ENCODE measurements at regions not wholly inside any gene's neighbourhood (a gene's known extent, or its start where the extent isn't known, plus 50 kb on each side); places are given as distances from the start of the nearest gene placed in this dataset.
"Not testable (repeated sequence)": the region's sequence is repeated elsewhere in the genome, so short reads cannot be mapped to it uniquely, and the experiment has no call there.

DNA sequence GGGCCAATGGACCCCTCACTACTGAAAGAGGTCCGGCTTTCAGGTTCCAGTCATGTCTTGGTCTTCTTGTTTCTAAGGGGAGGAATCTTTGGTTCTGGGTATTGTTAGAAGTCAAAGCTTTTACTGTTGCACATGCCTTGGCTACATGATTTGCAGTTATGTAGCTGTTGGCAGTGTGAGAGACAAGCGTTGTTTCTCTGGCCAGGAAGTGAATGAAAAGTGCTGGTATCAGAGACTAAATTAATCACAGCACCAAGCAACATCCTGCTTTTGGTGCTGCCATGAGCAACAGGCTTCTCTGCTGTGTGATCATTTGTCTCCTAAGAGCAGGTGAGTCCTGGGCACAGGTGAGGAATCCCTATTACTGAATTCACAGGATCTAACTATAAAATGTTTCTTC, 100.1 kb upstream of the PRSS3 start:
- Histone ChIP-seq H3K36me3 (ENCODE audit: control insufficient read depth, insufficient read depth, low read length) (no peaks in the 10 kb centered on the region), H3K9me3 (ENCODE audit: control insufficient read depth, insufficient read depth, low read depth, low read length) (no peaks in the 10 kb centered on the region), H3K4me1 (ENCODE audit: control insufficient read depth, insufficient read depth, low read length) (0 out of 2 replicates have a peak, but pooled peaks cover 5% of the 10 kb centered on the region), H3K27ac (ENCODE audit: low read depth, low read length) (no peak overlapping the region), H3K4me3 (ENCODE audit: low read depth, low read length) (no peak overlapping the region), H3K27me3 (ENCODE audit: control insufficient read depth, insufficient read depth, low read length) (no peaks in the 10 kb centered on the region), H3K9ac (ENCODE audit: low read length) (no peak overlapping the region)

DNA sequence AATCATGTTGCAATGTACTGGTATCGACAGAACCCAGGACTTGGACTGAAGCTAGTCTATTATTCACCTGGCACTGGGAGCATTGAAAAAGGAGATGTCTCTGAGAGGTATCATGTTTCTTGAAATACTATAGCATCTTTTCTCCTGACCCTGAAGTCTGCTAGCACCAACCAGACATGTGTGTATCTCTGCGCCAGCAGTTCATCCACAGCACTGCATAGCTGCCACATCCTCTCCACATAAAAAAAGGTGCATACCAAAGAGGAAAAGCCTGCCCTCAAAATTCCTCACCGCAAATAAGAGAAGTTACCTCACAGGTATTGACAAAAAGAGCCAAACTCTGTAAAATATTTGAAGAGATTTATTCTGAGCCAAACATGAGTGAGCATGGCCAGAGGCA, 99.5 kb upstream of the PRSS3 start:
- Histone ChIP-seq H3K27me3 (ENCODE audit: control insufficient read depth, insufficient read depth, low read length) (no peaks in the 10 kb centered on the region), H3K36me3 (ENCODE audit: control insufficient read depth, insufficient read depth, low read length) (no peaks in the 10 kb centered on the region), H3K9me3 (ENCODE audit: control insufficient read depth, insufficient read depth, low read depth, low read length) (no peaks in the 10 kb centered on the region), H3K9ac (ENCODE audit: low read length) (no peak overlapping the region), H3K4me3 (ENCODE audit: low read depth, low read length) (no peak overlapping the region), H3K4me1 (ENCODE audit: control insufficient read depth, insufficient read depth, low read length) (0 out of 2 replicates have a peak, but pooled peaks cover 5% of the 10 kb centered on the region), H3K27ac (ENCODE audit: low read depth, low read length) (no peak overlapping the region)

DNA sequence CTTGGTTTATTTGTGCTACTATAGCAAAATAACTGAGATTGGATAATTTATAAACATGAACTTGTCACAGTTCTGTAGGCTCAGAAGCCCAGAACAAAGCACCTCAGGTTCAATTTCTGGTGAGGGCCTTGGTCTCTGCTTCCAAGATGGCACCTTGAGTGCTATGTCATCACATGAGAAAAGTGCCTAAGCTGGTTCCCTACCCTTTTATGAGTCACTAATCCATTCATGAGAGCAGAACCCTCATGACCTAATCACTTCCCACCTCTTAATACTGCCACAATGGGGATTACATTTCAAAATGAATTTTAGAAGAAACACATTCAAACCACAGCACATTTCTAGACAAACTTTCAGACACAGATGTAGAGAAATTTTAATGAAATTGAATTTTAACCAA, 98.2 kb upstream of the PRSS3 start:
- 0 out of 2 replicates have a peak, but pooled peaks cover 5% of the 10 kb centered on the region for H3K4me1 ChIP-seq (ENCODE audit: control insufficient read depth, insufficient read depth, low read length)
- H3K27ac ChIP-seq (ENCODE audit: low read depth, low read length), result no peak overlapping the region
- no peaks in the 10 kb centered on the region for H3K9me3 ChIP-seq (ENCODE audit: control insufficient read depth, insufficient read depth, low read depth, low read length)
- H3K4me3 ChIP-seq (ENCODE audit: low read depth, low read length), result no peak overlapping the region
- no peaks in the 10 kb centered on the region for H3K27me3 ChIP-seq (ENCODE audit: control insufficient read depth, insufficient read depth, low read length)
- H3K36me3 ChIP-seq (ENCODE audit: control insufficient read depth, insufficient read depth, low read length), result no peaks in the 10 kb centered on the region
- H3K9ac ChIP-seq (ENCODE audit: low read length), result no peak overlapping the region

DNA sequence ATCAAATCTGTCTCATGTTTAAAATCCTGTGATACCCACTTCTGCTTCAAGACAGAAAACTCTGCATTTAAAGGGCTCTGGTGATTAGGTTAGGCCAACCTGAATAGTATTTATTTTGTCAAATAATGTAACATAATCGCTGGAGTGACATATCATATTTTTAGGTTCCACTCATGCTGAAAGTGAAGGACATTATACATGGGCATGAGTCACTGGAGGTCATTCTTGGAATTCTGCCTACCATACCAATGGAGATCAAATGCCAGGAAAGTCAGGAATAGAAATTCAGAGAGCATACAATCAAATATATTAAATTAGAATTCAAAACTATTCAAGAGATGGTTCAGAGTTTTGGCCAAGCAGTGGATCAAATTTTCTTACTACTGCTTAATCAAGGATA, 97.1 kb upstream of the PRSS3 start:
- Histone ChIP-seq H3K4me1 (ENCODE audit: control insufficient read depth, insufficient read depth, low read length) (0 out of 2 replicates have a peak, but pooled peaks cover 5% of the 10 kb centered on the region), H3K27me3 (ENCODE audit: control insufficient read depth, insufficient read depth, low read length) (no peaks in the 10 kb centered on the region), H3K9ac (ENCODE audit: low read length) (no peak overlapping the region), H3K9me3 (ENCODE audit: control insufficient read depth, insufficient read depth, low read depth, low read length) (no peaks in the 10 kb centered on the region), H3K36me3 (ENCODE audit: control insufficient read depth, insufficient read depth, low read length) (no peaks in the 10 kb centered on the region), H3K27ac (ENCODE audit: low read depth, low read length) (no peak overlapping the region), H3K4me3 (ENCODE audit: low read depth, low read length) (no peak overlapping the region)

DNA sequence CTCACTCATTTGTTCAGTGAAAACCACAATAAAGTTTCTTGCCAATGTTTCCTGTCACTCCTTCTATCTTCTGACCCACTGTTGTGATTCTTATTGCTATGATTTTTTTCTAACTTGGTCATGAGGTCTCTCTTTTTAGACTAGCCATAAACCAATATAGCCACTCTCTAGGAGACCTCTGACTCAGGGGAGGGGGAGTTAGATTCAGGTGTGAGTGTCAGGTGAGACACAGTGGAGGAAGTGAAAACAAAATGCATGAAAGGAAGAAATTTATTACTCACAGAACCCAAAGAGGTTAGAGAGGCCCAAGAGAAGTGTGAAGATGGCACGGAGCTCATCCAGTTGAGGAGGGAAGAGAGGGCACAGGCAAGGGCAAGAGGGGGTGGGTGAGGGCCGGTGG, 94.4 kb upstream of the PRSS3 start:
- H3K27ac ChIP-seq (ENCODE audit: low read depth, low read length); H3K36me3 ChIP-seq (ENCODE audit: control insufficient read depth, insufficient read depth, low read length); H3K9me3 ChIP-seq (ENCODE audit: control insufficient read depth, insufficient read depth, low read depth, low read length); H3K9ac ChIP-seq (ENCODE audit: low read length); H3K4me1 ChIP-seq (ENCODE audit: control insufficient read depth, insufficient read depth, low read length); H3K4me3 ChIP-seq (ENCODE audit: low read depth, low read length); H3K27me3 ChIP-seq (ENCODE audit: control insufficient read depth, insufficient read depth, low read length): not testable (repeated sequence)

DNA sequence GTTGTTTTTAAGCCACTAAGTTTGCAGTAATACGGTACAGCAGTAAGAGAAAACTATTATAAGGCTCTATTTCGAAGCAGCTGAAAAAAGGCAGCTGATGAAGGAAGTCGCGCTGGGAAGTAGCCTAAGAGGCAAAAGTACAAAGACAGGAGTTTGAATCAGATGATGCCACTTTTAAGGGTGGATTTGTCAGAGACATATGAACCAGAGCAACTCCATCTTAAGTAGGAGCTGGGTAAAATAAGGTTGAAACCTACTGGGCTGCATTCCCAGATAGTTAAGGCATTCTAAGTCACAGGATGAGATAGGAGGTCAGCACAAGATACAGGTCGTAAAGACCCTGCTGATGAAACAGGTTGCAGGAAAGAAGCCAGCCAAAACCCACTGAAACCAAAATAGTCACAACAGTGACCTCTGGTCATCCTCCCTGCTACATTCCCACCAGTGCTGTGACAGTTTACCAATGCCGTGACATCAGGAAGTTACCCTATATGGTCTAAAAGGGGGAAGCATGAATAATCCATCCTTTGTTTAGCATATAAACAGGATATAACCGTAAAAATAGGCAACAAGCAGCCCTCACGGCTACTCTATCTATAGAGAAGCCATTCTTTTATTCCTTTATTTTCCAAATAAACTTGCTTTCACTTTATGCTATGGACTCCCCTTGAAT, 91.8 kb upstream of the PRSS3 start:
- Histone ChIP-seq H3K36me3 (ENCODE audit: control insufficient read depth, insufficient read depth, low read length) (no peaks in the 10 kb centered on the region), H3K27me3 (ENCODE audit: control insufficient read depth, insufficient read depth, low read length) (no peaks in the 10 kb centered on the region), H3K9me3 (ENCODE audit: control insufficient read depth, insufficient read depth, low read depth, low read length) (peaks cover 4% of the 10 kb centered on the region; the same call in 1 of the 2 replicates), H3K4me3 (ENCODE audit: low read depth, low read length) (no peak overlapping the region), H3K27ac (ENCODE audit: low read depth, low read length) (no peak overlapping the region), H3K9ac (ENCODE audit: low read length) (no peak overlapping the region), H3K4me1 (ENCODE audit: control insufficient read depth, insufficient read depth, low read length) (peaks cover 2% of the 10 kb centered on the region; the same call in 1 of the 2 replicates)

DNA sequence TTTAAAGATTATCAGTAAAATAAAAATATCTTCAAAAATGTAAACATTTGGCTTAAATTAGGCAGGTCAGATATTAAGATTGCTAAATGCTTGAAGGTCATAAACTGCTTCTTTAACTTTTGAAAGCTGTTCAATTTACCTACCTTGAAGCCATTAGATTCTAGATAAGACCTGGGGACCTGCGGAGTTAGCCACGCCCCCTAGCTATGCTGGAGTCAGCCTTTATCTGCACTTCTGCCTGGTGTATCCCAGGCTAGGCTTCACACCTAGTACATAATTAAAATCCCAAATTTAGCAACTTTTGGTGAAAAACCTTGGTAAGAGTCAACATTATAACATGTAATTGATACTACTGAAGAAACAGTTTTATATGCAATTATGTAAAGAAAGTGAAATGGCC, 89.9 kb upstream of the PRSS3 start:
- H3K4me1 ChIP-seq (ENCODE audit: control insufficient read depth, insufficient read depth, low read length); H3K36me3 ChIP-seq (ENCODE audit: control insufficient read depth, insufficient read depth, low read length); H3K27me3 ChIP-seq (ENCODE audit: control insufficient read depth, insufficient read depth, low read length); H3K4me3 ChIP-seq (ENCODE audit: low read depth, low read length); H3K9me3 ChIP-seq (ENCODE audit: control insufficient read depth, insufficient read depth, low read depth, low read length); H3K9ac ChIP-seq (ENCODE audit: low read length); H3K27ac ChIP-seq (ENCODE audit: low read depth, low read length): not testable (repeated sequence)

DNA sequence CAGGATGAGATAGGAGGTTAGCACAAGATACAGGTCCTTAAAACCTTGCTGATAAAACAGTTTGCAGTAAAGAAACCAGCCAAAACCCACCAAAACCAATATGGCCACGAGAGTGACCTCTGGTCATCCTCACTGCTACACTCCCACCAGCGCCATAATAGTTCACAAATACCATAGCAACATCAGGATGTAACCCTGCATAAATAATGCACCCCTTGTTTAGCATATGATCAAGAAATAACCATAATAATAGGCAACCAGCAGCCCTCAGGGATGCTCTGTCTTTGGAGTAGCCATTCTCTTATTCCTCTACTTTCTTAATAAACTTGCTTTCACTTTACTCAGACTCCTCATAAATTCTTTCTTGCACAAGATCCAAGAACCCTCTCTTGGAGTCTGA, 86.9 kb upstream of the PRSS3 start:
- Histone ChIP-seq H3K4me3 (ENCODE audit: low read depth, low read length) (no peak overlapping the region), H3K27ac (ENCODE audit: low read depth, low read length) (no peak overlapping the region), H3K4me1 (ENCODE audit: control insufficient read depth, insufficient read depth, low read length) (peaks cover 3% of the 10 kb centered on the region; the same call in 1 of the 2 replicates), H3K36me3 (ENCODE audit: control insufficient read depth, insufficient read depth, low read length) (no peaks in the 10 kb centered on the region), H3K9me3 (ENCODE audit: control insufficient read depth, insufficient read depth, low read depth, low read length) (peaks cover 4% of the 10 kb centered on the region; the same call in 1 of the 2 replicates), H3K27me3 (ENCODE audit: control insufficient read depth, insufficient read depth, low read length) (no peaks in the 10 kb centered on the region), H3K9ac (ENCODE audit: low read length) (no peak overlapping the region)

DNA sequence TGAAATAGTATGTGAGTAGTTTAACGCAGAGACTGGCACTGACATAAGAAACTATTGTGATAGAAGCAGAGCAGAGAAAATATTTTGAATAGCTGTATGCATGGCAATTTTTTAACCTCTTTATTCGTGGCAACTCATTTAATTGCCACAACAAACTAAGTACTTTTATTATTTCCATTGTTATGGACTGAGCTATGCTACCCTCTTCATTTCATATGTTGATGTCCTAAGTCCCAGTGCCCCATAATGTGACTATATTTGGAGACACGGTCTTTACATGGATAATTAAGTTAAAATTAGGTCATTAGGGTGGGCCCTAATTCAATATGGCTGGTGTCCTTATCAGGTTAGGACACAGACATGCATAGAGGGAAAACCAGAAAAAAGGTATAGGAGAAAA, 86.1 kb upstream of the PRSS3 start:
- no peaks in the 10 kb centered on the region for H3K27me3 ChIP-seq (ENCODE audit: control insufficient read depth, insufficient read depth, low read length)
- peaks cover 4% of the 10 kb centered on the region; the same call in 1 of the 2 replicates for H3K9me3 ChIP-seq (ENCODE audit: control insufficient read depth, insufficient read depth, low read depth, low read length)
- no peaks in the 10 kb centered on the region for H3K36me3 ChIP-seq (ENCODE audit: control insufficient read depth, insufficient read depth, low read length)
- H3K9ac ChIP-seq (ENCODE audit: low read length), result no peak overlapping the region
- no peak overlapping the region for H3K27ac ChIP-seq (ENCODE audit: low read depth, low read length)
- H3K4me3 ChIP-seq (ENCODE audit: low read depth, low read length), result no peak overlapping the region
- peaks cover 3% of the 10 kb centered on the region; the same call in 1 of the 2 replicates for H3K4me1 ChIP-seq (ENCODE audit: control insufficient read depth, insufficient read depth, low read length)

DNA sequence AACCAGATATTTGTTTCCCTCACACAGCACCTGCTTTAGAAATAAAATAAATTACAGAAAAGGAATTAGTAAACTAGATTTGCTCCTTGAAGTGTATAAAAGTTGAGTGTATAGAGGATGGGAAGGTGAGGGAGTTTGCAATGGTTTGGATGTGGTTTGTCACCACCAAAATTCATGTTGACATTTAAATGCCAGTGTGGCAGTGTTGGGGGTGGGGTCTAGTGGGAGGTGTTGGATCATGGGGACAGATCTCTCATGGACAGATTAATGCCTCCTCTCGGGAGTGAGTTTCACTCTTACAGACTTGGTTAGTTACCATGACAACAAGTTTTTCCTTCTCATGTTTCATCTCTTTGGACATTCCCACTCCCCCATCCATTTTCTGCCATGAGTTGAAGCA, 83.9 kb upstream of the PRSS3 start:
- not testable (repeated sequence) for H3K27ac ChIP-seq (ENCODE audit: low read depth, low read length); H3K27me3 ChIP-seq (ENCODE audit: control insufficient read depth, insufficient read depth, low read length); H3K9ac ChIP-seq (ENCODE audit: low read length); H3K36me3 ChIP-seq (ENCODE audit: control insufficient read depth, insufficient read depth, low read length); H3K4me3 ChIP-seq (ENCODE audit: low read depth, low read length); H3K4me1 ChIP-seq (ENCODE audit: control insufficient read depth, insufficient read depth, low read length); H3K9me3 ChIP-seq (ENCODE audit: control insufficient read depth, insufficient read depth, low read depth, low read length)

DNA sequence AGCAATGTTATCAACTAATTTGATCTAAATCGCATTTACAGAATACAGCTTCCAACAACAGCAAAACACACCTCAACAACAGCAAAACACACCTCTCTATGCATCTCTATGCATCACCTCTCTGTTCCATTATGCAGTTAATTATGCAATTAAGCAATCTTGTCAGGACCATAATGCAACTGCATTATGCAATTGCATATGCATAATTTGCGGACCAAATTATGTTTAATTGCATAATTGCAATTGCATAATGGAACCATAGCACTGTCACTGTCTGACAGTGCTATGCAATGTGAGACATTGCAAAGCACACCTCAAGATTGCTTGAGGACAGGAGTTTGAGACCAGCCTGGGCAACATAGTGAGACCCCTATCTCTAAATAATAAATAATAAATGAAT, 80.4 kb upstream of the PRSS3 start:
- Histone ChIP-seq H3K27ac (ENCODE audit: low read depth, low read length) (no peak overlapping the region), H3K4me1 (ENCODE audit: control insufficient read depth, insufficient read depth, low read length) (no peaks in the 10 kb centered on the region), H3K36me3 (ENCODE audit: control insufficient read depth, insufficient read depth, low read length) (no peaks in the 10 kb centered on the region), H3K9ac (ENCODE audit: low read length) (no peak overlapping the region), H3K4me3 (ENCODE audit: low read depth, low read length) (no peak overlapping the region), H3K27me3 (ENCODE audit: control insufficient read depth, insufficient read depth, low read length) (no peaks in the 10 kb centered on the region; the same call in 1 of the 2 replicates), H3K9me3 (ENCODE audit: control insufficient read depth, insufficient read depth, low read depth, low read length) (no peaks in the 10 kb centered on the region)

Data from HUES6 (cell line).